ENCODE measurements at regions not wholly inside any gene's neighbourhood (a gene's known extent, or its start where the extent isn't known, plus 50 kb on each side); places are given as distances from the start of the nearest gene placed in this dataset.

- TF ChIP-seq, protein P1, sequence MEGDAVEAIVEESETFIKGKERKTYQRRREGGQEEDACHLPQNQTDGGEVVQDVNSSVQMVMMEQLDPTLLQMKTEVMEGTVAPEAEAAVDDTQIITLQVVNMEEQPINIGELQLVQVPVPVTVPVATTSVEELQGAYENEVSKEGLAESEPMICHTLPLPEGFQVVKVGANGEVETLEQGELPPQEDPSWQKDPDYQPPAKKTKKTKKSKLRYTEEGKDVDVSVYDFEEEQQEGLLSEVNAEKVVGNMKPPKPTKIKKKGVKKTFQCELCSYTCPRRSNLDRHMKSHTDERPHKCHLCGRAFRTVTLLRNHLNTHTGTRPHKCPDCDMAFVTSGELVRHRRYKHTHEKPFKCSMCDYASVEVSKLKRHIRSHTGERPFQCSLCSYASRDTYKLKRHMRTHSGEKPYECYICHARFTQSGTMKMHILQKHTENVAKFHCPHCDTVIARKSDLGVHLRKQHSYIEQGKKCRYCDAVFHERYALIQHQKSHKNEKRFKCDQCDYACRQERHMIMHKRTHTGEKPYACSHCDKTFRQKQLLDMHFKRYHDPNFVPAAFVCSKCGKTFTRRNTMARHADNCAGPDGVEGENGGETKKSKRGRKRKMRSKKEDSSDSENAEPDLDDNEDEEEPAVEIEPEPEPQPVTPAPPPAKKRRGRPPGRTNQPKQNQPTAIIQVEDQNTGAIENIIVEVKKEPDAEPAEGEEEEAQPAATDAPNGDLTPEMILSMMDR (conservative IDR thresholded peaks at IDR 0.05; ENCODE audit: low read depth, low read length) = no peak
- no peak for TF ChIP-seq FOS (IDR thresholded peaks at IDR 0.05; ENCODE audit: low read depth, low read length)
- no peak for TF ChIP-seq POLR2A (IDR thresholded peaks at IDR 0.05; ENCODE audit: low read depth, low read length)
- no peak for TF ChIP-seq ELK1 (IDR thresholded peaks at IDR 0.05; ENCODE audit: borderline replicate concordance, low read depth, low read length)
- no peak for TF ChIP-seq RAD21 (IDR thresholded peaks at IDR 0.05; ENCODE audit: low read length)
- no peak for TF ChIP-seq MAFK (IDR thresholded peaks at IDR 0.05; ENCODE audit: low read depth, low read length)
- no peak for TF ChIP-seq RCOR1 (IDR thresholded peaks at IDR 0.05; ENCODE audit: insufficient replicate concordance, low read length)
- no peak for TF ChIP-seq RFX5 (IDR thresholded peaks at IDR 0.05; ENCODE audit: low read depth, low read length)
- TF ChIP-seq BHLHE40 (IDR thresholded peaks at IDR 0.05; ENCODE audit: low read depth, low read length) = no peak
- no peak for TF ChIP-seq USF2 (IDR thresholded peaks at IDR 0.05; ENCODE audit: low read depth, low read length)
- TF ChIP-seq SMC3 (IDR thresholded peaks at IDR 0.05; ENCODE audit: low read depth, low read length) = no peak
Measured at GRCh38 chr3:127489357-127489756, 101.2 kb downstream of the TPRA1 start.

Measured in IMR-90 (cell line).